ENCODE measurements at regions not wholly inside any gene's neighbourhood (a gene's known extent, or its start where the extent isn't known, plus 50 kb on each side); places are given as distances from the start of the nearest gene placed in this dataset.

DNA sequence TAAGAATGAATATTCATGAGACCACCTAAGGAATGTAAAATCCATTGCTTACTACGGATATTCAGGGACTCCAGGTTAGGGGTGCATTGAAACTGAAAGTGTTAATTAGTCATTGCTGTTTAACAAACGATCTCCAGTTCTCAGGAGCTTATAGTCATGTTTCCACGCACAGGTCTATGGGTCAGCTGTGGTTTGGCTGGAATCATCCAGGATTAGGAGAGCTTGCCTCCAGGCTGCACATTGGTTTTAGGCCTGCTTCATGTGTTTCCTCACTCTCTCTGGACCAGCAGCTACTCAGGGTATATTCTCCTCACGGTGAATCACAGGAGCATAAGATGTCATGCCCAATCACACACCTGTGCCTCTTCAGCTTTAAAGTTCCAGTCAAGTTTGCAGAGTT is 98.9 kb downstream of the ATXN3L start:
- TF ChIP-seq, protein P1, sequence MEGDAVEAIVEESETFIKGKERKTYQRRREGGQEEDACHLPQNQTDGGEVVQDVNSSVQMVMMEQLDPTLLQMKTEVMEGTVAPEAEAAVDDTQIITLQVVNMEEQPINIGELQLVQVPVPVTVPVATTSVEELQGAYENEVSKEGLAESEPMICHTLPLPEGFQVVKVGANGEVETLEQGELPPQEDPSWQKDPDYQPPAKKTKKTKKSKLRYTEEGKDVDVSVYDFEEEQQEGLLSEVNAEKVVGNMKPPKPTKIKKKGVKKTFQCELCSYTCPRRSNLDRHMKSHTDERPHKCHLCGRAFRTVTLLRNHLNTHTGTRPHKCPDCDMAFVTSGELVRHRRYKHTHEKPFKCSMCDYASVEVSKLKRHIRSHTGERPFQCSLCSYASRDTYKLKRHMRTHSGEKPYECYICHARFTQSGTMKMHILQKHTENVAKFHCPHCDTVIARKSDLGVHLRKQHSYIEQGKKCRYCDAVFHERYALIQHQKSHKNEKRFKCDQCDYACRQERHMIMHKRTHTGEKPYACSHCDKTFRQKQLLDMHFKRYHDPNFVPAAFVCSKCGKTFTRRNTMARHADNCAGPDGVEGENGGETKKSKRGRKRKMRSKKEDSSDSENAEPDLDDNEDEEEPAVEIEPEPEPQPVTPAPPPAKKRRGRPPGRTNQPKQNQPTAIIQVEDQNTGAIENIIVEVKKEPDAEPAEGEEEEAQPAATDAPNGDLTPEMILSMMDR (IDR thresholded peaks at IDR 0.05): no peak
- no peak for TF ChIP-seq POLR2A (IDR thresholded peaks at IDR 0.05)

All from body of pancreas (tissue), 4 donors.